Stimulated activated CD8-positive, alpha-beta memory T cell treated with anti-CD3 and anti-CD28 coated beads, Interleukin-4, amount 100 ng/mL, for 24 hours (primary cell): ENCODE measurements at regions not wholly inside any gene's neighbourhood (a gene's known extent, or its start where the extent isn't known, plus 50 kb on each side); places are given as distances from the start of the nearest gene placed in this dataset.

ENCODE experiments used
- DNase-seq: peaks from one replicate; pipeline ENCODE4 v3.0.0-alpha.2; 2020; ENCODE audit warnings: low read depth

- DNase-seq, result no peak
These were observed 265.0 kb upstream of the IRX4 start for GRCh38 chr5:2147504-2148311.

GRCh38 chr5:2143646-2144353 lies 261.1 kb upstream of the IRX4 start:
- DNase-seq, result no peak

- no peak for DNase-seq
These were observed 260.4 kb upstream of the IRX4 start for GRCh38 chr5:2143088-2143487.

GRCh38 chr5:2142456-2142954 lies 259.8 kb upstream of the IRX4 start:
- no peak for DNase-seq

- DNase-seq, result no peak
These were observed 258.7 kb upstream of the IRX4 start for GRCh38 chr5:2141254-2142000.

- no peak for DNase-seq
These were observed 257.9 kb upstream of the IRX4 start for GRCh38 chr5:2140501-2141175.

- no peak for DNase-seq
These were observed 256.8 kb upstream of the IRX4 start for GRCh38 chr5:2139478-2139877.

GRCh38 chr5:2138896-2139295 lies 256.2 kb upstream of the IRX4 start:
- no peak for DNase-seq

- no peak for DNase-seq
These were observed 254.8 kb upstream of the IRX4 start for GRCh38 chr5:2137444-2138050.

GRCh38 chr5:2136728-2137333 lies 254.1 kb upstream of the IRX4 start:
- no peak for DNase-seq

GRCh38 chr5:2135833-2136232 lies 253.1 kb upstream of the IRX4 start:
- no peak for DNase-seq

GRCh38 chr5:2135354-2135753 lies 252.6 kb upstream of the IRX4 start:
- DNase-seq, result no peak

GRCh38 chr5:2134543-2135292 lies 252.0 kb upstream of the IRX4 start:
- no peak for DNase-seq

GRCh38 chr5:2133936-2134335 lies 251.2 kb upstream of the IRX4 start:
- DNase-seq, result no peak

GRCh38 chr5:2133080-2133479 lies 250.4 kb upstream of the IRX4 start:
- no peak for DNase-seq

GRCh38 chr5:2132497-2132847 lies 249.7 kb upstream of the IRX4 start:
- DNase-seq, result no peak

- DNase-seq, result no peak
These were observed 249.2 kb upstream of the IRX4 start for GRCh38 chr5:2131826-2132496.

GRCh38 chr5:2131196-2131595 lies 248.5 kb upstream of the IRX4 start:
- no peak for DNase-seq

GRCh38 chr5:2130361-2130760 lies 247.6 kb upstream of the IRX4 start:
- DNase-seq, result no peak
